ENCODE measurements at regions not wholly inside any gene's neighbourhood (a gene's known extent, or its start where the extent isn't known, plus 50 kb on each side); places are given as distances from the start of the nearest gene placed in this dataset.

DNA sequence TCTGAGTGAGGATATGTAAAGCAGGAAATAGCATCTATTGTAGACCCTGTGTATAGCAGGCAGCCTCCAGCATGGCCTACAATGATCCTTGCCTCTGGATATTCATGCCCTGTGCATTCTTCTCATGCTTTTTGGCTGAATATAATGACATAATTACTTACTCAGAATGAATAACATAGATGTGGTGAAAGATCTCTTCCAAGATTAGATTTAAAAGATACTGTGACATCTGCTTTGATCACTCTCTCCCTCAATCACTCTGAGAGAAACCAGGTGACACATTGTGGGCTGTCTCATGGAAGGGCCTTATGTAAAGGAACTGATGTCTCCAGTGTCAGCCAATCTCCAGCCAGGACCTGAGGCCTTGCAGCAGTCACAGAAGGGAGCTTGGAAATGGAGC lies 376.7 kb downstream of the DNAH5 start:
- DNase-seq (ENCODE audit: low spot score): no peak

- peak; percentile 12 for DNase-seq (ENCODE audit: low spot score)
Measured at GRCh38 chr5:13566871-13567339, 377.6 kb downstream of the DNAH5 start.

- DNase-seq (ENCODE audit: low spot score): no peak
Measured at GRCh38 chr5:13558408-13558807, 386.1 kb downstream of the DNAH5 start.

- peak; percentile 48 for DNase-seq (ENCODE audit: low spot score)
Measured at GRCh38 chr5:13553896-13554295, 390.6 kb downstream of the DNAH5 start.

DNA sequence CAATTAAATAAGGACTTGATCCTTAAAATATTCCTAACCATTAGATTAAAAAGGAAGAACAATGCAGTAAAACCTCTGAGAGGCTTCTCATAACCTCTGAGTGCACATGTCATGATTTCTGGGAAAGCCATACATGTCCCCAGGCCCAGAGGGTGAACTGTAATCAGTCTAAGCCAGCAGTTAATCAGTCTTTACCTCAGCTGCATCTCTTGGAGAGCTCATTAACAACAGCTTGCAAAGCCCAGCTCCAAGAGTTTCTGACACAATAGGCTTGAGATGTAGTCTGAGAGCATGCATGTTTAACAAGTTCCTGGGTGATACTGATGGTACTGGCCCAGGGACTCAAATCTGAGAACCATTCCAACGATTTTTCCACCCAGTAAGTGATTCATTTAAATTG lies 392.1 kb downstream of the DNAH5 start:
- no peak for DNase-seq (ENCODE audit: low spot score)

GRCh38 chr5:13551645-13552044 lies 392.8 kb downstream of the DNAH5 start:
- DNase-seq (ENCODE audit: low spot score): no peak

DNA sequence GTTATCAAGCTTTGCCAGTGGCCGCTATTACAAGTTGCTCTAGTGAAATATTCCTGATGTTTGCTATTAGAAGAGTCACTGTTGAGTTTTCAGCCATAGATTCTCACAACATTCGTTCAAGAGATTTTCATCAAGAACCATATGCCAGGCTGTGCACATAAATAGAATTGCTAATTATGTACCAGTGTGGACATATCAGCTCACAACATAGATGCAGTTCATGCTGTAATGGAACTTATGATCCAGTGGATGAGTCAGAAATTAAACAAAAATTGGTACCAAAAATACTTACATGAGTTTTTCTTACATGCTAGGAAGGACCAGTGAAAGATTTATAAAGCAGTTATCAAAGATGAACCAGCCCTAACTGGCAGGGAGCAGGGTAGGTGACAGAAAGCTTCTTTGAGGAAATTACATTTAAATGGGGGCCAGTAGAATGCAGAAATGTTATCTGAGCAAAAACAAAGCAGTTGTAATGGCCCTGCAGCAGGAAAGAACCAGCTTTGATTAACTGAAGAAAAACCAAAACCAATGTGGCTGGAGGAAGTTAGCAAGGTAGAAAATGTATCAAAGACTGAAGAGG lies 404.2 kb downstream of the DNAH5 start:
- no peak for DNase-seq (ENCODE audit: low spot score)

GRCh38 chr5:13536933-13537332 lies 407.6 kb downstream of the DNAH5 start:
- DNase-seq (ENCODE audit: low spot score): no peak

DNA sequence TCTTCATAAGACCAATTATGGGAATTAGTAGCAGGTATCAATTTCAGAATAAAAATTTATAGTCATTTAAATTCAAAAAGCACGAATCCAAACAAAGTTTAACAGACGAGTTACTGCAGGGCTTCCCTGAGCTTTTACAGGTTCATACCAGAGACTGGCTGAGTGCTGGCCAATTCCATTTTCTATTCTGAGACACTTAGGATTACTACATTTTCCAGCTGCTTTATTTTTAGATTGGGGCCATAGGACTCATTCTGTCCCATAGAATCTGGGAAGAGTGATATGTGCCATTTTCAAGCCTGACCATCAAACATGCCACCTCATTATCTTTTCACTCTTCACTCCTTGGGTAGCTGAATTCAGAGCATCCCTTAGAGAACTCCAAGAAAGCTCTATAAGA lies 410.7 kb downstream of the DNAH5 start:
- no peak for DNase-seq (ENCODE audit: low spot score)

DNA sequence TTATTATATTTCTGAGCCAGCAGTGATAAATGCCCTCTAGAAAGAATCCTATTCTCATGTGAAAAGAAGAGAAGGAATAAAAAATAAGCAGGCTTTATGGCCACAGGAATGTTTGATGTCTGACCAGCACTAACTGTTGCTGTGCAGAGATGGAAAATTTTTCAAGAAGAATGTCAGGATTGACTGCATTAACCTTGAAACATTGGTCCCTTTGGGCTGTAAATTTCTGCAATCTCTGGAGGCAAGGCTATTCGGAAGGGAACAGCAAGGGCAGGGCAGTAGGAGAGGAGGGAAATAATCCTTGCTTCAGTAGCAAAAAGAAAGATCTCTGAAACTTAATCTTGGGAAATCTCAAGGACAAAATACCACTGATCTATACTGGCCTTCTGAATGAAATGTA lies 415.2 kb downstream of the DNAH5 start:
- DNase-seq (ENCODE audit: low spot score): no peak

DNA sequence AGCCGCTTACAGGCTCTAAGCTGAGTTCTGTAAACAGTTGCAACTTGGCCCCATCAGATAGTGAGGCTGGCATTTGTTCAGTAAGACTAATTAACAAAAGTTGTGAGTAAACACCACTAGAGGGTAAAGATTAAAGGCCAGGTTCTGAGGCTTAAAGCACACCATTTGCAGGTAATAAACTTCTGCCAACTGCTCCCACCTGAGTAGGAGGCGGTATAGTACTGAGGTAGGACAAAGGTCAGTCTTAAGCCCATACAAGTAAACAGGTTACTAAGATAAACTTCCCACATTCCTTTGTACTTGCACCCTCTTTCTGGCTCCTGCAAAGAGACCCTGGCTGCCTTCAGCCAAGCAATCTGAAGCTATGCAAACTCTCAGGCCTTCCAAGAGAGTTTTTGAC lies 419.6 kb downstream of the DNAH5 start:
- peak; percentile 4 for DNase-seq (ENCODE audit: low spot score)

GRCh38 chr5:13519131-13519530 lies 425.4 kb downstream of the DNAH5 start:
- DNase-seq (ENCODE audit: low spot score): no peak

DNA sequence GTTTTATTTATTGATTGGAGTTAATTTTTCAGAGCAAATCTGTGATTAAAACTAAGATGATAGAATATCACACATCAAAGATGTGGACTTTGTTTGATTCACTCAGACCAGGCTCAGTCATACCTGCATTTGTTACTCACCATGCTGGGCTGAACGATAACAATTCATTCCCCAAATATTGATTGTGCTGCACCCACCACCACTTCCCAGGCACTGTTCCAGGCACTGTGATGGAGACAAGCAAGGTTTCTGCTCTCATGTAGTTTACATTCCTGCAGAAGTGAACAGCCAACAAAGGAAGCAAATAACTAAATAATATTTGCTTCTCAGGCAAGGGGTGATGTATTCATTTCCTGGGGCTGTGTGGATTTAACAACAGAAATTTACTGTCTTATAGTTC lies 428.3 kb downstream of the DNAH5 start:
- no peak for DNase-seq (ENCODE audit: low spot score)

DNA sequence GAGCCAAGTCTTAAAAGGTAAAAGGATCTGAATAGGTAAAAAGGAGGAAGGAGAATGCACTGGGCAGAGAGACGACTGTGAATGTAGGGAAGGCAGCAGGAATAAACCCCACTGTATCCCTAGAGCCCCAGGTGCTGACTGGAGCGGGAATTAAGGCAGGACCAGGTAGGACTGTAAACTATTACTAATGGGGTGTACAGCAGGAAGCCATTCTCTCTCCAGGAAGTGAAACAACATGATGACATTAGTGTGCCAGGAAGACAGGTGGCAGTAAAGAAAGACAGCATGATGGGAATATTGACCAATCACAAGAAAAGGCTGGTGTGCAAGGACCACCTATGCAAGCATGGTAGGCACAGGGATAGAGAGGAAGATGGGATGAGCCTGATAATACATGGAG lies 433.0 kb downstream of the DNAH5 start:
- no peak for DNase-seq (ENCODE audit: low spot score)

- peak; percentile 44 for DNase-seq (ENCODE audit: low spot score)
Measured at GRCh38 chr5:13510616-13511015, 433.9 kb downstream of the DNAH5 start.

GRCh38 chr5:13508559-13508958 lies 435.9 kb downstream of the DNAH5 start:
- no peak for DNase-seq (ENCODE audit: low spot score)

GRCh38 chr5:13505326-13505725 lies 439.2 kb downstream of the DNAH5 start:
- DNase-seq (ENCODE audit: low spot score): no peak

GRCh38 chr5:13503017-13503416 lies 441.5 kb downstream of the DNAH5 start:
- DNase-seq (ENCODE audit: low spot score): no peak

GRCh38 chr5:13501176-13501575 lies 443.3 kb downstream of the DNAH5 start:
- no peak for DNase-seq (ENCODE audit: low spot score)

- peak; percentile 52 for DNase-seq (ENCODE audit: low spot score)
Measured at GRCh38 chr5:13498279-13498678, 446.2 kb downstream of the DNAH5 start.

GRCh38 chr5:13488254-13488931 lies 456.1 kb downstream of the DNAH5 start:
- DNase-seq (ENCODE audit: low spot score): no peak

DNA sequence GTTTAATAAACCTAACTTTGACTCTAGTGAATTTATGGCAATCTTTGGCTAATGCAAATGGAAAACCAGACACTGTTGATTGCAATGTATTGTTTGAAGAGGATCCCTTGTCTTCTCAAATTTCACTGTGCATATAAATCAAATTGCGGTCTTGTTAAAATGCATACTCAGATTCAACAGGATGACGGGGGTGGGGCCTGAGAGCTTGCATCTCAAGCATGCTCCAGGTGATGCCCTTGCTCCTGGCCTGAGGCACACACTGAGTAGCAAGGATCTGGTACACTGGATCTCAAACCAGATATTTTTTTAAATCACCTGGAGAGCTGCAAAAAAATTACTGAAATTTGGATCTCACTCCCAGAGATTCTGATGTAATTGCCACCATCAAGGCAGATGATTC lies 463.7 kb downstream of the DNAH5 start:
- no peak for DNase-seq (ENCODE audit: low spot score)

- peak; percentile 77 for DNase-seq (ENCODE audit: low spot score)
Measured at GRCh38 chr5:13478831-13479465, 465.5 kb downstream of the DNAH5 start.
